B cell (primary cell): ENCODE measurements at regions not wholly inside any gene's neighbourhood (a gene's known extent, or its start where the extent isn't known, plus 50 kb on each side); places are given as distances from the start of the nearest gene placed in this dataset.

Experiments
- ATAC-seq: fragments of 200-7000 bp; cut with Tn5 transposase; one replicate; pipeline ENCODE4 v1.10.0; 2021; ENCODE audit warnings: low read depth, mild to moderate bottlenecking, moderate number of reproducible peaks, moderate library complexity
- CTCF ChIA-PET: fragments of 350-600 bp; sonication (Branson Sonifier 250); formaldehyde crosslinking; loops from one replicate; lab custom pipeline; 2021; ENCODE audit warnings: antibody characterized with exemption, inconsistent platforms; lab: Charles Lee
- POLR2A ChIA-PET: fragments of 350-600 bp; sonication (Branson Sonifier 250); formaldehyde crosslinking; loops from one replicate; lab custom pipeline; 2021; ENCODE audit warnings: antibody characterized with exemption; lab: Charles Lee
- DNase-seq: peaks from one replicate; pipeline ENCODE4 v3.0.0; 2013
- H2AFZ ChIP-seq: 2 replicates; pipeline ENCODE4 v1.6.1; 2012; ENCODE audit warnings: mild to moderate bottlenecking, low read depth, low read length; ENCODE audit not compliant: insufficient read depth, poor library complexity, severe bottlenecking
- H3K27ac ChIP-seq, 2 donors: 1 replicate in 1 of 2; 2 replicates in 1 of 2; pipeline ENCODE4 v1.5.1; 2012 to 2013; ENCODE audit warnings: low read length in 2 of 2, mild to moderate bottlenecking in 2 of 2, moderate library complexity in 1 of 2
- H3K27me3 ChIP-seq, 4 experiments: fragments of 200-600 bp in 1 of 4; sonication (generic) in 1 of 4; replicated peaks in 1 of 4; 1 replicate in 2 of 4; 2 replicates in 2 of 4; pipeline versions ENCODE4 v1.6.1 to v1.7.0; 2013 to 2016; ENCODE audit warnings: low read length in 3 of 4, mild to moderate bottlenecking in 2 of 4, mixed read lengths in 1 of 4, moderate library complexity in 1 of 4; ENCODE audit not compliant: insufficient read depth in 4 of 4, control insufficient read depth in 3 of 4; ENCODE audit errors: control extremely low read depth in 1 of 4
- H3K36me3 ChIP-seq, 2 experiments: replicated peaks in 1 of 2; 1 replicate in 1 of 2; 2 replicates in 1 of 2; pipeline versions ENCODE4 v1.6.1 to v1.7.1; 2013; ENCODE audit warnings: low read length in 1 of 2; ENCODE audit not compliant: insufficient read depth in 2 of 2, control insufficient read depth in 1 of 2; ENCODE audit errors: control extremely low read depth in 1 of 2, extremely low read depth in 1 of 2
- H3K4me1 ChIP-seq, 2 donors: fragments of 200-600 bp in 1 of 2; sonication (generic) in 1 of 2; 1 replicate in 1 of 2; 2 replicates in 1 of 2; pipeline versions ENCODE4 v1.5.1 to v1.6.1; 2013 to 2017; ENCODE audit warnings: low read length in 2 of 2; ENCODE audit not compliant: control insufficient read depth in 2 of 2, insufficient read depth in 2 of 2
- H3K4me2 ChIP-seq: replicated peaks from 2 replicates; pipeline ENCODE3; 2012; ENCODE audit warnings: mild to moderate bottlenecking, low read depth, low read length; ENCODE audit not compliant: poor library complexity, severe bottlenecking
- H3K4me3 ChIP-seq, 5 experiments: fragments of 200-600 bp in 1 of 5; sonication (generic) in 1 of 5; 1 replicate in 3 of 5; 2 replicates in 2 of 5; pipeline versions ENCODE4 v1.5.1 to v1.7.0; 2011 to 2016; ENCODE audit warnings: low read length in 4 of 5, mild to moderate bottlenecking in 4 of 5, low read depth in 2 of 5, control low read depth in 1 of 5, moderate library complexity in 1 of 5; ENCODE audit not compliant: insufficient read depth in 1 of 5; ENCODE audit errors: control extremely low read depth in 1 of 5, extremely low read depth in 1 of 5
- H3K79me2 ChIP-seq: fragments of 200-600 bp; sonication (generic); one replicate; pipeline ENCODE4 v1.6.0; 2016; ENCODE audit warnings: low read length; ENCODE audit not compliant: control insufficient read depth, insufficient read depth
- H3K9ac ChIP-seq: fragments of 200-600 bp; sonication (generic); 2 replicates; pipeline ENCODE4 v1.6.1; 2017; ENCODE audit warnings: mild to moderate bottlenecking, low read length, moderate library complexity
- H3K9me3 ChIP-seq, 3 donors: one replicate each; pipeline versions ENCODE4 v1.6.1 to v1.7.1; 2013; ENCODE audit warnings: low read length in 2 of 3; ENCODE audit not compliant: control insufficient read depth in 2 of 3, insufficient read depth in 1 of 3; ENCODE audit errors: control extremely low read depth in 1 of 3
- H4K20me1 ChIP-seq: 2 replicates; pipeline ENCODE4 v1.6.0; 2012; ENCODE audit warnings: mild to moderate bottlenecking, low read length; ENCODE audit not compliant: insufficient read depth, control insufficient read depth, poor library complexity, severe bottlenecking
- H3K27ac Mint-ChIP-seq: one replicate; pipeline ENCODE4 v1.8.0; 2021; ENCODE audit warnings: mixed read lengths
- H3K27me3 Mint-ChIP-seq: one replicate; pipeline ENCODE4 v1.8.0; 2021; ENCODE audit warnings: mixed read lengths
- H3K4me1 Mint-ChIP-seq: one replicate; pipeline ENCODE4 v1.8.0; 2021; ENCODE audit warnings: mixed read lengths
- H3K4me3 Mint-ChIP-seq: one replicate; pipeline ENCODE4 v1.8.0; 2021; ENCODE audit warnings: mixed read lengths
- H3K9me3 Mint-ChIP-seq: one replicate; pipeline ENCODE4 v1.8.0; 2022; ENCODE audit warnings: mixed read lengths; ENCODE audit not compliant: insufficient read depth
- CTCF ChIP-seq: fragments of 200-600 bp; IDR thresholded peaks from one replicate; pipeline ENCODE4 v1.8.0; 2022; ENCODE audit warnings: antibody characterized with exemption, mild to moderate bottlenecking
- EZH2 ChIP-seq: IDR thresholded peaks from 2 replicates; pipeline ENCODE4 v1.6.1; 2012; ENCODE audit warnings: borderline replicate concordance, low read depth, mild to moderate bottlenecking, moderate library complexity, low read length; ENCODE audit not compliant: insufficient read depth, poor library complexity, severe bottlenecking
- WGBS: methylation state at CpG from one replicate; pipeline ENCODE4 v1.1.5; 2013; ENCODE audit warnings: missing lambda C conversion rate; ENCODE audit not compliant: insufficient coverage; 5-methylcytosine and 5-hydroxymethylcytosine counted together
- intact Hi-C: fragments of 100-400 bp; cut with micrococcal nuclease; formaldehyde crosslinking; loops from one replicate; pipeline ENCODE4 v1.10.0; 2022

DNA sequence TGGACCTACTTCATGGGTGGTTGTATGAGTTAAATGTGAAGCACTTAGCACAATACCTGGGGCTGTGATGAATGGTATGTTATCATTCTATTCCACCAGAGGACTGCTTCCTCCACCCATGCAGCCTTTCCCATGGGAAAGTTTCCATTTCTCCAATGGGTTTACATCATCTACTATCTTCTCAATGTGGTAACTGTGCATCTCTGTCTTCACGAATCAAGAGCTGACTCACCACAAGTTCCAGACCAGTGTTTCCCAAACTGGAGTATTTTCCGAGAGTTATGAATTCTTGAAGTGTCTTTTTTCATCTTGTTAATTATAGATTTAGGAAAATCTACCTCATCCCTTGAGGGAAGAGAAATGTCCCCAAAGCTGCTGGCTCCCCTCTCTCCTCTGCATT, 182.8 kb downstream of the UNC5CL start:
- H2AFZ ChIP-seq: no peak overlapping the region
- peaks cover 11% of the 10 kb centered on the region for H3K4me1 Mint-ChIP-seq
- ChIA-PET CTCF (interaction anchor here (0.7 kb wide), 1 partner anchor 30 kb away, joined by 4 read pairs; no protein-coding TSS in a partner anchor), POLR2A (no interaction called here)
- no peak overlapping the region for H3K4me2 ChIP-seq
- H3K9me3 Mint-ChIP-seq: no peaks in the 10 kb centered on the region
- H3K27me3 ChIP-seq: peaks cover 0 to 2% (median under 1%) of the 10 kb centered on the region in 4 experiments
- no peak overlapping the region for H3K27ac ChIP-seq
- no peak for DNase-seq
- no peak overlapping the region for H3K4me3 Mint-ChIP-seq
- peaks cover 0 to 4% of the 10 kb centered on the region in 2 donors for H3K4me1 ChIP-seq
- no peak for ATAC-seq
- H3K27me3 Mint-ChIP-seq: peaks cover 6% of the 10 kb centered on the region
- no peak for TF ChIP-seq CTCF
- no peaks in the 10 kb centered on the region for H3K9me3 ChIP-seq
- no peak overlapping the region for H3K27ac Mint-ChIP-seq
- H4K20me1 ChIP-seq: no peaks in the 10 kb centered on the region
- no peaks in the 10 kb centered on the region for H3K79me2 ChIP-seq
- H3K36me3 ChIP-seq: no peaks in the 10 kb centered on the region
- no peak overlapping the region for H3K4me3 ChIP-seq
- WGBS: no CpG with 5 or more reads among the region's 2 CpGs
- intact Hi-C loops: no loop called here
- no peak overlapping the region for H3K9ac ChIP-seq

DNA sequence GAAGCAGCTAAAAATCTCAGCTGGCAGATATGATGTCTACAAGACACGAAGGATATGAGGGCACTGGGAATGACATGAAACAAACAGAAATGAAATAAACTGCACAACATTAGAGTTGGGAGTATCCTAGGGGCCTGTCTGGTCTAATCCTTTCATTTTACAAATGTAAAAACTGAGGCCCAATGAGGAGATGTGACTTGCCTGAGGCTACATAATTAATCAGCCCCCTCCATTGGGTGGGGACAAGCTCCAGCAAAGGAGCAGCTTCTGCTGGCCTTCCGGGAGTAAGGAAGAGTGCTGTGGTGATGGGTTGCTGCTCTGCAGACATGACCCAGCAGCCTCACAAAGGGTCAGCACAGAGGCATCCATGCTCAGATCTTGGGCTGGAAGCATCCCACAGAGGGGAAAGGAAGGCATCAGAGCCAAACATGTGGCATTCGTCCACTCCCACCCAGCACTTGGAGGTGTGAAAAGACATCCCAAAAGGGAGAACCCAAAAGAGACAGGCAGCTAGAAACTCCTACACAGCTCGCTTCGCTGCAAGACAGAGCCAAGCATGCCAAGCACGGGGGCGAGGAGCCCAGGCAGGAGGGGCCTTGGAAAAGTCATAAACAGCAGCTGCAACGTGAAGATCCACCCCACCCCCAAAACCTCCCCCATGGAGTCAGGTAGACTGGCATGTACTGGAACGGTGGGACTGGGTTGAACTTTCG, 183.7 kb downstream of the UNC5CL start:
- no peak overlapping the region for H3K9ac ChIP-seq
- H4K20me1 ChIP-seq: no peaks in the 10 kb centered on the region
- H3K9me3 ChIP-seq: no peaks in the 10 kb centered on the region
- H3K27ac ChIP-seq: no peak overlapping the region
- intact Hi-C loops: no loop called here
- no peak overlapping the region for H3K27ac Mint-ChIP-seq
- H3K27me3 Mint-ChIP-seq: peaks cover 4% of the 10 kb centered on the region
- peaks cover 0 to 4% of the 10 kb centered on the region in 2 donors for H3K4me1 ChIP-seq
- ATAC-seq: no peak
- TF ChIP-seq EZH2 (no peak), CTCF (no peak)
- H3K9me3 Mint-ChIP-seq: no peaks in the 10 kb centered on the region
- no peak overlapping the region for H3K4me2 ChIP-seq
- 85% methylated on average over 7 of the region's 10 CpGs for WGBS
- H3K27me3 ChIP-seq: peaks cover 0 to 3% (median 1%) of the 10 kb centered on the region in 4 experiments
- POLR2A ChIA-PET: no interaction called here
- H3K4me1 Mint-ChIP-seq: peaks cover 11% of the 10 kb centered on the region
- H3K4me3 ChIP-seq: no peak overlapping the region
- no peak overlapping the region for H2AFZ ChIP-seq
- CTCF ChIA-PET: interaction anchor here (1.0 kb wide), 1 partner anchor 19 kb away, joined by 3 read pairs; no protein-coding TSS in a partner anchor
- H3K4me3 Mint-ChIP-seq: no peak overlapping the region
- H3K36me3 ChIP-seq: no peaks in the 10 kb centered on the region
- H3K79me2 ChIP-seq: no peaks in the 10 kb centered on the region
- DNase-seq: no peak
